Thyroid gland (tissue), 4 donors: ENCODE measurements at regions not wholly inside any gene's neighbourhood (a gene's known extent, or its start where the extent isn't known, plus 50 kb on each side); places are given as distances from the start of the nearest gene placed in this dataset.
A peak's percentile ranks its signal among the peaks of the same experiment; 100 is the strongest.
"Not testable (repeated sequence)": the region's sequence is repeated elsewhere in the genome, so short reads cannot be mapped to it uniquely, and the experiment has no call there.

Experiments used
- DNase-seq, 2 donors: peaks; one replicate each; pipeline ENCODE4 v3.0.0-alpha.2; 2019
- H3K27ac ChIP-seq, 3 donors: fragments of 200-600 bp; sonication (generic); 1 replicate in 2 of 3; 2 replicates in 1 of 3; pipeline ENCODE4 v1.5.1; 2016 to 2019; ENCODE audit warnings: mild to moderate bottlenecking in 1 of 3, moderate library complexity in 1 of 3
- H3K27me3 ChIP-seq: fragments of 200-600 bp; sonication (generic); one replicate; pipeline ENCODE4 v1.5.1; 2019
- H3K36me3 ChIP-seq, 2 donors: fragments of 200-600 bp; sonication (generic); one replicate each; pipeline ENCODE4 v1.5.1; 2016 to 2019
- H3K4me1 ChIP-seq, 2 donors: fragments of 200-600 bp; sonication (generic); one replicate each; pipeline ENCODE4 v1.5.1; 2017 to 2019
- H3K4me3 ChIP-seq, 3 donors: fragments of 200-600 bp; sonication (generic); replicated peaks in 1 of 3; 1 replicate in 2 of 3; 2 replicates in 1 of 3; pipeline ENCODE4 v1.5.1; 2016; ENCODE audit warnings: mild to moderate bottlenecking in 1 of 3
- H3K9me3 ChIP-seq: fragments of 200-600 bp; sonication (generic); one replicate; pipeline ENCODE4 v1.5.1; 2017
- POLR2A ChIP-seq, 2 donors: fragments of 450-650 bp; IDR thresholded peaks; one replicate each; pipeline ENCODE4 v1.6.1; 2017; ENCODE audit warnings: antibody characterized with exemption in 2 of 2, mild to moderate bottlenecking in 2 of 2, moderate library complexity in 1 of 2
- WGBS, 2 donors: methylation state at CpG; one replicate each; pipeline ENCODE4 v1.1.5; 2017; 5-methylcytosine and 5-hydroxymethylcytosine counted together
- intact Hi-C: fragments of 100-400 bp; cut with DNase I; formaldehyde crosslinking; loops from one replicate; pipeline ENCODE4 v1.15.1; 2023
- TF ChIP-seq, protein P1 (sequence below), 6 experiments: fragments of 200-600 bp in 3 of 6; fragments of 450-650 bp in 3 of 6; sonication (generic) in 3 of 6; IDR thresholded peaks; one replicate each; pipeline ENCODE4 v1.5.1; 2016 to 2019; ENCODE audit warnings: antibody characterized with exemption in 6 of 6, mild to moderate bottlenecking in 2 of 6, inconsistent platforms in 1 of 6, moderate library complexity in 1 of 6

DNA sequence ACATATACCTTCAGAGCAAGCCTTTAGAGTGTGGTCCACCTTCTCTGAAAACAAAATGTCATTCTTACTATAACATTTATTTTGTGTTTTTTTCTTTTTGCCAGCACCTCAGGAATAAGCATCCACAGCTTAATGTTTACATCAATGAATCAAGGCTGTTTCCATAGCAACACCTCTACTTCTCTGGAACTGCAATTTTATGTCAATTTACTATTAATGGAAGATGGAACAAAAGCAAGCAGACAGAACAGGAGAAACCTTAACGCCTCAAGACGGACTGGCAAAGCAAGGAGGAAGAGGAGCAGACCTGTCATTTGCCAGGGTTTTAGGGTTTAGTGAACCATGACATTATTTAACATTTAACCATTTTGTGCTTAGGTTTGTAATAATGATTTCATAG is 63.1 kb downstream of the PRR15 start:
- H3K27ac ChIP-seq = no peak overlapping the region
- WGBS, 2 donors = 53 to 66% methylated on average over 2 of the region's 2 CpGs
- no peaks in the 10 kb centered on the region for H3K36me3 ChIP-seq
- no peak for DNase-seq
- TF ChIP-seq, protein P1, sequence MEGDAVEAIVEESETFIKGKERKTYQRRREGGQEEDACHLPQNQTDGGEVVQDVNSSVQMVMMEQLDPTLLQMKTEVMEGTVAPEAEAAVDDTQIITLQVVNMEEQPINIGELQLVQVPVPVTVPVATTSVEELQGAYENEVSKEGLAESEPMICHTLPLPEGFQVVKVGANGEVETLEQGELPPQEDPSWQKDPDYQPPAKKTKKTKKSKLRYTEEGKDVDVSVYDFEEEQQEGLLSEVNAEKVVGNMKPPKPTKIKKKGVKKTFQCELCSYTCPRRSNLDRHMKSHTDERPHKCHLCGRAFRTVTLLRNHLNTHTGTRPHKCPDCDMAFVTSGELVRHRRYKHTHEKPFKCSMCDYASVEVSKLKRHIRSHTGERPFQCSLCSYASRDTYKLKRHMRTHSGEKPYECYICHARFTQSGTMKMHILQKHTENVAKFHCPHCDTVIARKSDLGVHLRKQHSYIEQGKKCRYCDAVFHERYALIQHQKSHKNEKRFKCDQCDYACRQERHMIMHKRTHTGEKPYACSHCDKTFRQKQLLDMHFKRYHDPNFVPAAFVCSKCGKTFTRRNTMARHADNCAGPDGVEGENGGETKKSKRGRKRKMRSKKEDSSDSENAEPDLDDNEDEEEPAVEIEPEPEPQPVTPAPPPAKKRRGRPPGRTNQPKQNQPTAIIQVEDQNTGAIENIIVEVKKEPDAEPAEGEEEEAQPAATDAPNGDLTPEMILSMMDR (IDR thresholded peaks at IDR 0.05) = no peak
- no peak for TF ChIP-seq POLR2A (IDR thresholded peaks at IDR 0.05)
- H3K9me3 ChIP-seq = no peaks in the 10 kb centered on the region
- H3K4me1 ChIP-seq = no peaks in the 10 kb centered on the region
- intact Hi-C loops = no loop called here
- no peak overlapping the region for H3K4me3 ChIP-seq
- H3K27me3 ChIP-seq = no peaks in the 10 kb centered on the region

DNA sequence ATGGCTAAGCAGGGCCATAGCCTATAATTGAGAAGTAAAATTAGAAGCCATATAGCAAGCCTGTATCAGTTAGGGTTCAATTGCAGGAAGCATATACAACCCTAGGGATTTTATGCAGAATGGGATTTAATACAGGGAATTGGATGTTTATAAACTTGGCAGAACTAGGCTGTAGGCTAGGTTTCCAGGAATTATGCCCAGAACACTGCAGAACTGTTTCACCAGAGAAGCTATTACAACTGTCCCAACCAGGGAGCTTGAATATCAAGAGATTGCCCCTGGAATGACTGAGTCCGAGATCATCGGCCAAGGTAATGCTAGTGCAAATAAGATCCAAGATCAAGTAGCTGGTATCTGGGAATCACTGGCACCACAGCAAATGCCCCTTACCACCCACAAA is 64.0 kb downstream of the PRR15 start:
- no peaks in the 10 kb centered on the region for H3K36me3 ChIP-seq
- H3K4me3 ChIP-seq = no peak overlapping the region
- WGBS, 2 donors = 75 to 86% methylated on average over 2 of the region's 2 CpGs
- H3K4me1 ChIP-seq = no peaks in the 10 kb centered on the region
- H3K9me3 ChIP-seq = no peaks in the 10 kb centered on the region
- no peaks in the 10 kb centered on the region for H3K27me3 ChIP-seq
- no peak for DNase-seq
- TF ChIP-seq POLR2A (IDR thresholded peaks at IDR 0.05) = no peak
- TF ChIP-seq, protein P1 (IDR thresholded peaks at IDR 0.05) = no peak
- intact Hi-C loops = no loop called here
- no peak overlapping the region for H3K27ac ChIP-seq

DNA sequence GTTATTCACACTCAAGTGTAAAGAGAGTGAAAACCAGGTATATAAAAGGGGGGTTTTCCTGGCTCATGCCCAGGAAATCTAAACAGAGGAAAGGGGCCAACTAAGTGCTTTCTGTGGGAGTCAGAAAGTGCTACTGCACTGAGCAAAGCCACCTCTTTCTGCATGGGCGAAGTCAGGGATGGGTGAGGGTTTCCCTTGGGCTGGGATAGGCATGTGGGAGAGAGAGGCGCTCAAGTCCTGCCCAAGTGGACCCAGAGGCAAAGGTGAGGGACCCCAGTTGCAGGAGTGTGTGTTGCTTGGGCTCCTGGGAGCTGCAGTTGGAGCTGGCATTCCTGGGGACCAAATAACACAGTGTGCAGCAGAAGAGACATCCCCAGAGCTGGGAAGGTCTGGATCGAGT is 65.9 kb downstream of the PRR15 start:
- intact Hi-C loops = no loop called here
- Histone ChIP-seq H3K4me3 (no peak overlapping the region), H3K27ac (no peak overlapping the region), H3K4me1 (no peaks in the 10 kb centered on the region), H3K9me3 (no peaks in the 10 kb centered on the region), H3K36me3 (no peaks in the 10 kb centered on the region), H3K27me3 (no peaks in the 10 kb centered on the region)
- DNase-seq = no peak
- WGBS, 2 donors = 81 to 83% methylated on average over 3 of the region's 3 CpGs
- TF ChIP-seq, protein P1 (IDR thresholded peaks at IDR 0.05) = no peak
- no peak for TF ChIP-seq POLR2A (IDR thresholded peaks at IDR 0.05)

DNA sequence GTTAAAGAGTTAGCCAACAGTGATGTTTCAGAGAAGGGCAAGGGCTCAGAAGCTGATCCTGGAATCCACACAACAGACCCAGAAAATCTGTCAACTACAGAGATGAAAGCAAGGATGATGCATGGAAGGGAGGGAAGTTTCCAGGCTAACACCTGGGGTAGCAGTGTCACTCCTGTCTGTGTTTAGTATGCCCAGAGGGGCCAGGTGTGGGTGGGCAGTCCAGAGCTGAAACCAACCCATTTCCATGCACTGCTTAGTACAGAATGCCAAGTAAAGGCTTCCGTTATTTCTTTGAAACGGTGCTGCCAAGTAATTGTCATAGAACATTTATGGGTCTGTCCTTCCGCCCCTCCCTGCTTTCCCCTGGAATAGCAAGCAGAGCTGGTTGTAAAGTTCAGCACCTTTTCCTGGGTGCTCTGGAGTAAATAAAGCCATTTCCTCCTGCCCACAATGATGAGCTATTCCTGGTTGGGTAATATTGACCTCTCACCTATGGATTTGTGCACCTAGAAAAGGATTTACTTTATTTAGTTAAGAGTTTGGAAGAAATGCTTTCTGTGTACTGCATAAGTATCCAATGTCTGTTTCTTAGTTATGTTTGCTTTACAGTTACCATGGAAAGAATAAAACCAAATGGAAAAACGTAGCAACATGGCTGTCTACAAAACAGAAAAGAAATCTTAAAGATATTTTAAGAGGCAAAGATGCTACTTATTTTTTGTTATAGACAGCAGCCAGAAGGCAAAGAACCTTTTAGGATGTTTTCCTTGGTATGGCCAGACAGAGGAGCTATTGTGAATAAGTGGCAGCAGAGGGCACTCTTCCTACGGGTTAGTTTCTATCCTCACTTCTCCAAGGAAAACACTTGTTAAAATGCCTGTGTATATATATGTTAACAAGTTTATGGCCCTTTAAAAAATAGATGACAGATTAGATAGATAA is 71.7 kb downstream of the PRR15 start:
- TF ChIP-seq, protein P1 (IDR thresholded peaks at IDR 0.05) = peak in 2 of 6 experiments; percentile 28 to 47
- H3K27me3 ChIP-seq, H3K36me3 ChIP-seq, H3K4me1 ChIP-seq, H3K9me3 ChIP-seq, intact Hi-C loops, H3K27ac ChIP-seq, H3K4me3 ChIP-seq, DNase-seq: not testable (repeated sequence)
- WGBS, 2 donors = 28 to 35% methylated on average over 5 of the region's 5 CpGs

DNA sequence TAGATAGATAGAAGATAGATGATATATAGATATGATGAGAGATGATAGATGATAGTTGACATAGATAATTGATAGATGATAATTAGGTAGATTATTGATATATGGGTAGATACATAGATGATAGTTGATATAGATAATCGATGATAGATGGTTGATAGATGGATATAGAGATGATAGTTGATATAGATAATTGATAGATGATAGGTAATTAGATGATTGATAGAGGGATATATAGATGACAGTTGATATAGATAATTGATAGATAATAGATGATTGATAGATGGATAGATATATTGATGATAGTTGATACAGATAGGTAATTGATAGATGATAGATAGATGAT is 72.3 kb downstream of the PRR15 start:
- H3K36me3 ChIP-seq = no peaks in the 10 kb centered on the region

More for the DNA sequence above, 72.3 kb downstream of the PRR15 start:
- WGBS, 2 donors = 83 to 88% methylated on average over 1 of the region's 1 CpG
- Histone ChIP-seq H3K4me3 (no peak overlapping the region), H3K9me3 (no peaks in the 10 kb centered on the region), H3K27ac (no peak overlapping the region), H3K27me3 (no peaks in the 10 kb centered on the region), H3K4me1 (no peaks in the 10 kb centered on the region)
- no peak for DNase-seq
- intact Hi-C loops = no loop called here
- TF ChIP-seq POLR2A (IDR thresholded peaks at IDR 0.05) = no peak
- TF ChIP-seq, protein P1 (IDR thresholded peaks at IDR 0.05) = no peak
